ENCODE measurements at regions not wholly inside any gene's neighbourhood (a gene's known extent, or its start where the extent isn't known, plus 50 kb on each side); places are given as distances from the start of the nearest gene placed in this dataset.

GRCh38 chrX:45894864-45895645, 650.2 kb downstream of the ZNF674 start:
- TF ChIP-seq, protein P1, sequence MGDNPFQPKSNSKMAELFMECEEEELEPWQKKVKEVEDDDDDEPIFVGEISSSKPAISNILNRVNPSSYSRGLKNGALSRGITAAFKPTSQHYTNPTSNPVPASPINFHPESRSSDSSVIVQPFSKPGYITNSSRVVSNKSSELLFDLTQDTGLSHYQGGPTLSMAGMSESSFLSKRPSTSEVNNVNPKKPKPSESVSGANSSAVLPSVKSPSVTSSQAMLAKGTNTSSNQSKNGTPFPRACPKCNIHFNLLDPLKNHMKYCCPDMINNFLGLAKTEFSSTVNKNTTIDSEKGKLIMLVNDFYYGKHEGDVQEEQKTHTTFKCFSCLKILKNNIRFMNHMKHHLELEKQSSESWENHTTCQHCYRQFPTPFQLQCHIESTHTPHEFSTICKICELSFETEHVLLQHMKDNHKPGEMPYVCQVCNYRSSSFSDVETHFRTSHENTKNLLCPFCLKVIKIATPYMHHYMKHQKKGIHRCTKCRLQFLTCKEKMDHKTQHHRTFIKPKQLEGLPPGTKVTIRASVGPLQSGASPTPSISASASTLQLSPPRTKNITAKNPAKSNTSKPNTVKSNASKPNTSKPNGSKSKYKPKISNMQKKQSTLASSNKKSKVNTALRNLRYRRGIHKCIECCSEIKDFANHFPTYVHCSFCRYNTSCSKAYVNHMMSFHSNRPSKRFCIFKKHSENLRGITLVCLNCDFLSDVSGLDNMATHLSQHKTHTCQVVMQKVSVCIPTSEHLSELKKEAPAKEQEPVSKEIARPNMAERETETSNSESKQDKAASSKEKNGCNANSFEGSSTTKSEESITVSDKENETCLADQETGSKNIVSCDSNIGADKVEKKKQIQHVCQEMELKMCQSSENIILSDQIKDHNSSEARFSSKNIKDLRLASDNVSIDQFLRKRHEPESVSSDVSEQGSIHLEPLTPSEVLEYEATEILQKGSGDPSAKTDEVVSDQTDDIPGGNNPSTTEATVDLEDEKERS (tag by site-specific recombination; IDR thresholded peaks at IDR 0.05): no peak
- TF ChIP-seq ZNF202 (tag by site-specific recombination; IDR thresholded peaks at IDR 0.05; ENCODE audit: borderline replicate concordance) (no peak), ZNF426 (tag by site-specific recombination; IDR thresholded peaks at IDR 0.05) (no peak), ZNF768 (tag by site-specific recombination; IDR thresholded peaks at IDR 0.05) (no peak), ZNF274 (IDR thresholded peaks at IDR 0.05; ENCODE audit: low read length) (no peak), ZNF274 (tag by site-specific recombination; IDR thresholded peaks at IDR 0.05; ENCODE audit: borderline replicate concordance) (no peak), ZNF677 (tag by site-specific recombination; IDR thresholded peaks at IDR 0.05) (no peak), ZNF626 (tag by site-specific recombination; IDR thresholded peaks at IDR 0.05) (no peak)
- Histone ChIP-seq H3K4me3 (ENCODE audit: low read depth, low read length) (no peak overlapping the region), H3K9me3 (ENCODE audit: control insufficient read depth, insufficient read depth, low read depth, low read length) (no peaks in the 10 kb centered on the region), H3K27ac (ENCODE audit: extremely low read depth, low read depth, low read length) (no peak overlapping the region), H3K4me1 (ENCODE audit: control insufficient read depth, insufficient read depth, low read length) (no peaks in the 10 kb centered on the region), H3K36me3 (ENCODE audit: control insufficient read depth in 2 of 2, insufficient read depth in 1 of 2, low read length in 2 of 2) (no peaks in the 10 kb centered on the region)
- POLR2A ChIA-PET: no interaction called here
- CTCF ChIA-PET: interaction anchor here (0.6 kb wide), 1 partner anchor 377 kb away, joined by 3 read pairs; no protein-coding TSS in a partner anchor

DNA sequence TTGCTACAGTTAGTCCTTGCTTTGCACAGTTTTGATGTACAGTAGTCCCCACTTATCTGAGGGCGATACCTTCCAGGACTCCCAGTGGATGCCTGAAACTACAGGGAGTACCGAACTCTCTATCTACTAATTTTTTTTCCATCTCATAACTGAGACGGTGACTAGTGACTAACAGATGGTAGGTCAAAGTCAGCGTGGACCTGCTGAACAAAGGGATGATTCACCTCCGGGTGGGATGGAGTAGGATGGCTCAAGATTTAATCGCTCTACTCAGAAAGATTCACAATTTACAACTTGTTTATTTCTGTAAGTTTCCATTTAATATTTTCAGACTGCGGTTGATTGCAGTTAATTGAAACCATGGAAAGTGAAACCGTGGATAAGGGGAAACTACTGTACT, 655.8 kb downstream of the ZNF674 start:
- Histone ChIP-seq H3K4me3 (ENCODE audit: low read depth, low read length) (no peak overlapping the region), H3K27ac (ENCODE audit: extremely low read depth, low read depth, low read length) (no peak overlapping the region), H3K36me3 (ENCODE audit: control insufficient read depth in 2 of 2, insufficient read depth in 1 of 2, low read length in 2 of 2) (no peaks in the 10 kb centered on the region), H3K9me3 (ENCODE audit: control insufficient read depth, insufficient read depth, low read depth, low read length) (no peaks in the 10 kb centered on the region), H3K4me1 (ENCODE audit: control insufficient read depth, insufficient read depth, low read length) (no peaks in the 10 kb centered on the region)
- CTCF ChIA-PET: no interaction called here
- TF ChIP-seq ZNF132 (tag by site-specific recombination; IDR thresholded peaks at IDR 0.05; ENCODE audit: borderline replicate concordance): no peak
- TF ChIP-seq ZNF23 (tag by site-specific recombination; IDR thresholded peaks at IDR 0.05; ENCODE audit: borderline replicate concordance): no peak
- TF ChIP-seq ZNF2 (tag by site-specific recombination; IDR thresholded peaks at IDR 0.05): no peak
- TF ChIP-seq ZNF138 (tag by site-specific recombination; IDR thresholded peaks at IDR 0.05; ENCODE audit: borderline replicate concordance): no peak
- POLR2A ChIA-PET: no interaction called here

DNA sequence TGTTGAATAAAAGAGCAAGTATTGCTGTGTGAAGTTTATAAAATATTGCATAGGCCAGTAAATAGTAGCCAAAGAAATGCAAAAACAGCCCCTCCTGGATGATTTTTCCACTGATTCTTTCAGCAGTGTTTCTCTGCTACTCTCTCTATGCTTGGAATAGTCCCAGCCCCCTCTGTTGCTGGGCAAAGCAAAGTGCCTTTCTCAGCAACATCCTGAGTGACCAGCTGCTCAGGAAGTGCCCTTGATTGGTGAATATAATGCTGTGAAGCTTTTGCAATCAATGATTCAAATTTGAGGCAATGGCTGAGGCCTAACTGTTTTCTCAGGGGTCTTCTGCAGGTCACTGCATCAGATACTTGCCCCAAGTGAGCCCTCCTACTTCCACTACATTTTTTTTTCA, 656.7 kb downstream of the ZNF674 start:
- CTCF ChIA-PET: no interaction called here
- H3K27ac ChIP-seq (ENCODE audit: extremely low read depth, low read depth, low read length): no peak overlapping the region
- H3K4me3 ChIP-seq (ENCODE audit: low read depth, low read length): no peak overlapping the region
- H3K9me3 ChIP-seq (ENCODE audit: control insufficient read depth, insufficient read depth, low read depth, low read length): no peaks in the 10 kb centered on the region
- no peaks in the 10 kb centered on the region for H3K36me3 ChIP-seq (ENCODE audit: control insufficient read depth in 2 of 2, insufficient read depth in 1 of 2, low read length in 2 of 2)
- H3K4me1 ChIP-seq (ENCODE audit: control insufficient read depth, insufficient read depth, low read length): no peaks in the 10 kb centered on the region
- POLR2A ChIA-PET: no interaction called here
- no peak for TF ChIP-seq ZNF544 (tag by site-specific recombination; IDR thresholded peaks at IDR 0.05)
- TF ChIP-seq ZNF785 (tag by site-specific recombination; IDR thresholded peaks at IDR 0.05): no peak
- no peak for TF ChIP-seq ZNF394 (tag by site-specific recombination; IDR thresholded peaks at IDR 0.05; ENCODE audit: borderline replicate concordance)
- TF ChIP-seq SP3 (tag by site-specific recombination; IDR thresholded peaks at IDR 0.05): no peak
- TF ChIP-seq SP2 (tag by site-specific recombination; IDR thresholded peaks at IDR 0.05): no peak

All from HEK293 (cell line).